PC-9 (cell line): ENCODE measurements at regions not wholly inside any gene's neighbourhood (a gene's known extent, or its start where the extent isn't known, plus 50 kb on each side); places are given as distances from the start of the nearest gene placed in this dataset.

Experiments used
- BruUV-seq: library from RNA; stranded (reverse); fragments of 400-500 nt; replicated peaks from 2 replicates; lab custom pipeline; 2021; lab: Mats Ljungman, UMichigan
- CTCF ChIA-PET: fragments of 300-600 bp; sonication (Branson Sonifier 250); formaldehyde crosslinking; loops from one replicate; lab custom pipeline; 2022; ENCODE audit warnings: antibody characterized with exemption; lab: Charles Lee
- POLR2A ChIA-PET: fragments of 300-600 bp; sonication (Branson Sonifier 250); formaldehyde crosslinking; loops from one replicate; lab custom pipeline; 2022; ENCODE audit warnings: antibody characterized with exemption; ENCODE audit not compliant: unreplicated experiment; lab: Charles Lee
- DNase-seq, 2 experiments: peaks; one replicate each; pipeline versions ENCODE4 v3.0.0 to v3.0.0-alpha.2; 2015 to 2022; ENCODE audit warnings: mixed read lengths in 1 of 2
- H2AFZ ChIP-seq: fragments of 200-600 bp; sonication (generic); 2 replicates; pipeline ENCODE4 v1.8.1; 2017; ENCODE audit warnings: antibody characterized with exemption
- H3F3A ChIP-seq: fragments of 200-600 bp; sonication (generic); 2 replicates; pipeline ENCODE4 v1.8.1; 2017; ENCODE audit warnings: antibody characterized with exemption, mild to moderate bottlenecking, low read depth; ENCODE audit not compliant: insufficient read depth
- H3K27ac ChIP-seq: fragments of 200-600 bp; sonication (generic); 2 replicates; pipeline ENCODE4 v1.6.1; 2016; ENCODE audit warnings: mixed run types
- H3K27me3 ChIP-seq: fragments of 200-600 bp; sonication (generic); 2 replicates; pipeline ENCODE4 v1.6.1; 2016; ENCODE audit warnings: low read depth, mixed run types; ENCODE audit not compliant: insufficient read depth
- H3K36me3 ChIP-seq: fragments of 200-600 bp; sonication (generic); 2 replicates; pipeline ENCODE4 v1.6.1; 2016; ENCODE audit warnings: low read depth, mixed run types
- H3K4me1 ChIP-seq: fragments of 200-600 bp; sonication (generic); replicated peaks from 2 replicates; pipeline ENCODE4 v1.6.1; 2016; ENCODE audit warnings: mixed run types; ENCODE audit not compliant: insufficient read depth
- H3K4me2 ChIP-seq: fragments of 200-600 bp; sonication (generic); 2 replicates; pipeline ENCODE4 v1.6.1; 2017; ENCODE audit warnings: mixed run types
- H3K4me3 ChIP-seq: fragments of 200-600 bp; sonication (generic); 2 replicates; pipeline ENCODE4 v1.6.1; 2016; ENCODE audit warnings: mixed run types
- H3K79me2 ChIP-seq: fragments of 200-600 bp; sonication (generic); 2 replicates; pipeline ENCODE4 v1.6.1; 2017; ENCODE audit warnings: low read depth, mixed run types
- H3K9me2 ChIP-seq: fragments of 200-600 bp; sonication (generic); 2 replicates; pipeline ENCODE4 v1.8.1; 2017; ENCODE audit warnings: mild to moderate bottlenecking; ENCODE audit not compliant: insufficient read depth
- H3K9me3 ChIP-seq: fragments of 200-600 bp; sonication (generic); 2 replicates; pipeline ENCODE4 v1.8.1; 2016; ENCODE audit warnings: low read depth; ENCODE audit not compliant: insufficient read depth
- H4K20me1 ChIP-seq: fragments of 200-600 bp; sonication (generic); 2 replicates; pipeline ENCODE4 v1.8.1; 2017; ENCODE audit not compliant: insufficient read depth
- CTCF ChIP-seq: fragments of 200-600 bp; sonication (generic); conservative IDR thresholded peaks from 2 replicates; pipeline ENCODE4 v1.6.1; 2017; ENCODE audit warnings: mixed run types, antibody characterized with exemption, mild to moderate bottlenecking, moderate library complexity
- EZH2 ChIP-seq: fragments of 200-600 bp; sonication (generic); IDR thresholded peaks from 2 replicates; pipeline ENCODE4 v1.8.0; 2017; ENCODE audit warnings: antibody characterized with exemption, low read depth
- intact Hi-C: fragments of 100-400 bp; cut with micrococcal nuclease; formaldehyde crosslinking; loops from one replicate; pipeline ENCODE4 v1.10.0; 2022; ENCODE audit not compliant: unreplicated experiment

DNA sequence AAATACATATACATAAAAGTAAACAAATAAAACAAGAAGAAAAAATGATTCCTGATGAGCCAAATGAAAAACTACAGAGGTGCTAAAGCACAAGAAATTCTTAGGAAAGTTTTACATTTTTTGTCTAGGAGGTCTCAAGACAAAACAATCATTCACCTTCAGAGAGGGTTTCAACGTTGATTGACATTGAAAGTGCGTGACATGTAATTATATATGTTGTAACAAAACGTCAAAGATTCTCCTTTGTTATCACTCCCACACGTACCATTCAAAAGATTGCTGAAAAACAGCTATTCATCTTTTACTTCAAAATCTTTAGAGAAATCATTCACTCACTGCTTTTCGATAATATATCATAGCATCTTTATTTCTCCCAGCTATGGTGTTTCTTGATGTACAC is 375.9 kb downstream of the NEBL start:
- DNase-seq, result no peak
- H3K79me2 ChIP-seq, result no peaks in the 10 kb centered on the region
- no peaks in the 10 kb centered on the region for H3K36me3 ChIP-seq
- no peaks in the 10 kb centered on the region for H3K9me2 ChIP-seq
- BruUV-seq, result no TSS peak
- H3K27me3 ChIP-seq, result peaks cover 2% of the 10 kb centered on the region; the same call in 1 of the 2 replicates
- H2AFZ ChIP-seq, result no peak overlapping the region
- TF ChIP-seq EZH2, result no peak
- no peak for TF ChIP-seq CTCF
- H3F3A ChIP-seq, result no peaks in the 10 kb centered on the region
- intact Hi-C loops, result no loop called here
- ChIA-PET CTCF (no interaction called here), POLR2A (no interaction called here)
- H4K20me1 ChIP-seq, result no peaks in the 10 kb centered on the region
- H3K27ac ChIP-seq, result no peak overlapping the region
- no peaks in the 10 kb centered on the region for H3K4me1 ChIP-seq
- no peak overlapping the region for H3K4me2 ChIP-seq
- H3K4me3 ChIP-seq, result no peak overlapping the region
- H3K9me3 ChIP-seq, result no peaks in the 10 kb centered on the region

DNA sequence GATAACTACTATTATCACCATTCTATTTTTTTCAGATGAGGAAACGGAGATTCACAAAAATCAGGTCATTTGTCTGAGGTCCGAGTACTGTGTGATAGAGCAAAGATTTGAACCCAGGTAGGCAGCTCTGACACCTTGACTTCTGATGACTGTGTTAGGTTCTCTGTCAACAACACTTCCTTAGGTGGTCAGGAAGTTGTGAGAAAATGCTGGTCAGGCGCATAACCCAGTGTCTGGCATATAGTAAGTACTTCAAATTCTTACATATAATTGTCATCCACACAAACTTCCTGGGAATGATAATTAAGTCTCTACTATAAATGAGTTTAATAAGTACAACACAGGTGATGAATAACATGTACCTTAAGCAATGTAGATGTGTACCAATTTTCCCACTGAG is 381.5 kb downstream of the NEBL start:
- intact Hi-C loops, result no loop called here
- no peaks in the 10 kb centered on the region for H3K79me2 ChIP-seq
- H3F3A ChIP-seq, result no peaks in the 10 kb centered on the region
- no peak overlapping the region for H3K4me2 ChIP-seq
- DNase-seq, result no peak
- H3K27me3 ChIP-seq, result no peaks in the 10 kb centered on the region
- no peaks in the 10 kb centered on the region for H3K36me3 ChIP-seq
- H4K20me1 ChIP-seq, result no peaks in the 10 kb centered on the region
- no peaks in the 10 kb centered on the region for H3K9me3 ChIP-seq
- H2AFZ ChIP-seq, result no peak overlapping the region
- no TSS peak for BruUV-seq
- POLR2A ChIA-PET, result no interaction called here
- no peak for TF ChIP-seq EZH2
- TF ChIP-seq CTCF, result no peak
- no peaks in the 10 kb centered on the region for H3K9me2 ChIP-seq
- H3K27ac ChIP-seq, result no peak overlapping the region
- CTCF ChIA-PET, result no interaction called here
- H3K4me3 ChIP-seq, result no peak overlapping the region
- no peaks in the 10 kb centered on the region for H3K4me1 ChIP-seq

- DNase-seq, result no peak
- Histone ChIP-seq H3K9me2 (no peaks in the 10 kb centered on the region), H3K4me3 (no peak overlapping the region), H3F3A (no peaks in the 10 kb centered on the region), H3K27ac (no peak overlapping the region), H4K20me1 (no peaks in the 10 kb centered on the region), H2AFZ (no peak overlapping the region; the same call in 1 of the 2 replicates), H3K4me2 (no peak overlapping the region), H3K79me2 (no peaks in the 10 kb centered on the region), H3K27me3 (no peaks in the 10 kb centered on the region), H3K36me3 (no peaks in the 10 kb centered on the region), H3K4me1 (no peaks in the 10 kb centered on the region), H3K9me3 (no peaks in the 10 kb centered on the region)
- no TSS peak for BruUV-seq
- TF ChIP-seq CTCF (no peak), EZH2 (no peak)
- intact Hi-C loops, result no loop called here
- ChIA-PET POLR2A (no interaction called here), CTCF (no interaction called here)
Observed at GRCh38 chr10:20512631-20513030, 384.5 kb downstream of the NEBL start.
